ENCODE measurements at regions not wholly inside any gene's neighbourhood (a gene's known extent, or its start where the extent isn't known, plus 50 kb on each side); places are given as distances from the start of the nearest gene placed in this dataset.
A peak's percentile ranks its signal among the peaks of the same experiment; 100 is the strongest.
"Not testable (repeated sequence)": the region's sequence is repeated elsewhere in the genome, so short reads cannot be mapped to it uniquely, and the experiment has no call there.

DNA sequence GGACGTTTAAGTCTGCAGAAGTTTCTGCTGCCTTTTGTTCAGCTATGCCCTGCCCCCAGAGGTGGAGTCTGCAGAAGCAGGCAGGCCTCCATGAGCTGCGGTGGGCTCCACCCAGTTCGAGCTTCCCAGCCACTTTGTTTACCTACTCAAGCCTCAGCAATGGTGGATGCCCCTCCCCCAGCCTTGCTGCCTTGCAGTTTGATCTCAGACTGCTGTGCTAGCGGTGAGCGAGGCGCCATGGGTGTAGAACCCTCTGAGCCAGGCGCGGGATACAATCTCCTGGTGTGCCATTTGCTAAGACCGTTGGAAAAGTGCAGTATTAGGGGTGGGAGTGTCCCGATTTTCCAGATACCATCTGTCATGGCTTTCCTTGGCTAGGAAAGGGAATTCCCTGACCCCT is 351.4 kb upstream of the MTNR1B start:
- in situ Hi-C loops (cut with HindIII; ENCODE audit: low pct_ligation_motif_present, low pct_unique_long_range_greater_than_20kb, low sequenced_read_pairs) = not testable (repeated sequence)

GRCh38 chr11:92623055-92623454 is 346.4 kb upstream of the MTNR1B start:
- DNase-seq = no peak
- in situ Hi-C loops (cut with HindIII; ENCODE audit: low pct_ligation_motif_present, low pct_unique_long_range_greater_than_20kb, low sequenced_read_pairs) = no loop called here

More for the DNA sequence above, 351.4 kb upstream of the MTNR1B start:
- not testable (repeated sequence) for DNase-seq

- no peak for DNase-seq
- in situ Hi-C loops (cut with HindIII; ENCODE audit: low pct_ligation_motif_present, low pct_unique_long_range_greater_than_20kb, low sequenced_read_pairs) = no loop called here
Measured at GRCh38 chr11:92625894-92626293, 343.6 kb upstream of the MTNR1B start.

DNA sequence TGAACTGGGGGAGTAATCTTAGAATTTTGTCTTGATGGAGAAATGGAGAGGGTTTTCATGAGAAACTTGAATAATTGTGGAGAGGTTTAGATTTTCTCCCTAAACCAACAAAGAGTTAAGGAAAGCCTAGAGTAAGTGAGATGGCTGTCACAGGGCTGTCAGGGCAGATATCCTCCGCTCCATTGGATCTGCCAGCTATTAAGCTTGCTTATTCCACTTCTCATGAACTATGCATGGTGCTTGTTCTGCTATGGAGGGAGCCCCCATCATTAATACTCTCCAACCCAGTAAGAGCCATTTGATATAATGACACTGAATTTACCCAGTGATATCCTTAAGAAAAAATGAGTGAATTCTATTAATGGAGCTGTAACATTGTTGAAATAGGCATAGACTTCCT is 342.8 kb upstream of the MTNR1B start:
- no peak for DNase-seq
- in situ Hi-C loops (cut with HindIII; ENCODE audit: low pct_ligation_motif_present, low pct_unique_long_range_greater_than_20kb, low sequenced_read_pairs) = no loop called here

DNA sequence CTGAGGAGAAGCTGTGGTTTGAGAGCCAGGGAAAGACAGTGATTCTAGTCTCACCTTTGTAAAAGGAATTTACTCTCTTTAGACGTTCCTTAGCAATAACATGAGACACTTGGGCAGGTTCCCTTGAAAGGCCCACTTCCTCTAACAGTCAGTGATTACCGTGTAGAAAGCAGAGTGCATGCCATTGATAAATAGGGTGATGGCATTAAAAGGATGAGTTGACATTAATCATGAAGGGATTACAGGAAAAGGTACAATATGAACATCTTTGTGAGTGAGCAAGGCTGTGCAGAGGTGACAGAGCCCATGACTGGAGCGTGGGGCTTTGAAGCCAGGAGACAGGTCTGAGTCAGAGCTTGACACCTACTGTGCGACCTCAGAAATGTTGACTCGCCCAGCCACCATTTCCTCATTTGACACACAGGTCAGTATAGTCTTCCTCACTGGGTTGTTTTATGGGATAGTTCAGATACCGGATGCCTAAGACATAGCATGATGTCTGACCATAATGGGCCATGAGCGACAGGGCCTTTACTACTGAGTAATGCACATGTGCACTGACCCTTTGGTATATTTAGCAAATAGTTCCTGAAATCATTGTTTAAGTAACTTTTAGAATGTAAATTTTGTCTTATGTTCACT is 341.7 kb upstream of the MTNR1B start:
- DNase-seq = no peak
- in situ Hi-C loops (cut with HindIII; ENCODE audit: low pct_ligation_motif_present, low pct_unique_long_range_greater_than_20kb, low sequenced_read_pairs) = no loop called here

DNA sequence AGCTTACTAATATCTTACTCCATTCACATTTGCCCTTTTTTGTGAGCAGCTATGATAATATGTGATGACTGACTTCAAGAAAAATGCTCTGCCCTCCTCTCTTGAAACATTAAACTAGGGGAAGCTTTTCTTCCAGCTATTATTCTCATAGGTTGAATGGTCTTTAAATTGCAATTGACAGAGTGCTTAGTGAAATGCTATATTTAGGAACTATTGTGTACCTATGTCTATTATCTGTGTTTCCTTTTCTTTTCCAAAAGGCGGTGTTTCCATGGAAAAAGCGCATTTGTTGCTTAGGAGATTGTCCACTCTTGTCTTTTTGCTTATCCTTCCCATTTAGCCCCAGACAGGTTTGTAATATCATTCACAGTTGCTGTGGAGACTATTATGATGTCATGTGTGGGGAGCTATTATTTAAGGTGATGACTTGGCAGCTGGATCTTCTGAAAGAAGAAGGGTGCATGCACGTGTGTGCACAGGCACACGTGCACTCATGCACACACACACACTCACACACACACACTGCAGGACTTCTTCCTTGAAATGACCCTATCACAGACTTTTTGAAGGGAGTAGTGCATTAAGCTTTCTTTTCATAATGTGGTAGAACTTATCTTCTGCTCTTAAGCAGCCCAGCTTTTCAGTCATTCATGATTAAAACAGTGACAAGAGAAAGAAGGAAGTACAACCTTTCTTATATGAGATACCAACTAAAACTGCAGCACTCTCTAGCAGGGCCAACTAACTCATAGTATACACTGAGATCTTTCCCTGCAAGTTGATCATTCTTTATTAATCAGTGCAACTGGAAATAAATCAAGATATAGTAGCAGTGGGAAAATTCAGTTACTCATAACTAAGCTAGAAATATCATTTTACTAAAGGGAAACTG is 340.8 kb upstream of the MTNR1B start:
- DNase-seq = no peak
- in situ Hi-C loops (cut with HindIII; ENCODE audit: low pct_ligation_motif_present, low pct_unique_long_range_greater_than_20kb, low sequenced_read_pairs) = no loop called here

- no peak for DNase-seq
- in situ Hi-C loops (cut with HindIII; ENCODE audit: low pct_ligation_motif_present, low pct_unique_long_range_greater_than_20kb, low sequenced_read_pairs) = no loop called here
Measured at GRCh38 chr11:92632495-92632894, 337.0 kb upstream of the MTNR1B start.

DNA sequence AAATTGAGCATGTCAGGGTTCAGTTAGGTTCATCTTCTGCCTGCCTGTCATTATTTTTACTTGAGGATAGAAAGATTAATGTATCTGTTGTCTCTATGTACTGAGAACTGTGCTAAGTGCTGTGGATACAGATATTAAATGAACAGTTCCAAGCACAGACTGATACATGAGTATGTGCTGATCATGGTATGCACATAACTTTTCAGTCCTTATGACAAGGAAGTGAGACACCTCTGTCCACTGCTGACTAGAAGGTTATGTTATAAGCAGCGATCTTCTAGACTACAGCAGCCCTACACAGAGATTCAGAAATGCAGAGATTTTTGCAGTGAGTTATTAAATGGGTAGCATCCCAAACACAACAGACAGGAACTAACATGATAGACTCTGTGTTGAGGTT is 335.6 kb upstream of the MTNR1B start:
- no peak for DNase-seq
- in situ Hi-C loops (cut with HindIII; ENCODE audit: low pct_ligation_motif_present, low pct_unique_long_range_greater_than_20kb, low sequenced_read_pairs) = no loop called here

- in situ Hi-C loops (cut with HindIII; ENCODE audit: low pct_ligation_motif_present, low pct_unique_long_range_greater_than_20kb, low sequenced_read_pairs) = no loop called here
- DNase-seq = no peak
Measured at GRCh38 chr11:92636543-92637188, 332.8 kb upstream of the MTNR1B start.

GRCh38 chr11:92638678-92639077 is 330.8 kb upstream of the MTNR1B start:
- DNase-seq = peak; percentile 2
- in situ Hi-C loops (cut with HindIII; ENCODE audit: low pct_ligation_motif_present, low pct_unique_long_range_greater_than_20kb, low sequenced_read_pairs) = no loop called here

- in situ Hi-C loops (cut with HindIII; ENCODE audit: low pct_ligation_motif_present, low pct_unique_long_range_greater_than_20kb, low sequenced_read_pairs) = no loop called here
- DNase-seq = no peak
Measured at GRCh38 chr11:92642177-92642931, 327.1 kb upstream of the MTNR1B start.

GRCh38 chr11:92643827-92644226 is 325.6 kb upstream of the MTNR1B start:
- in situ Hi-C loops (cut with HindIII; ENCODE audit: low pct_ligation_motif_present, low pct_unique_long_range_greater_than_20kb, low sequenced_read_pairs) = no loop called here

DNA sequence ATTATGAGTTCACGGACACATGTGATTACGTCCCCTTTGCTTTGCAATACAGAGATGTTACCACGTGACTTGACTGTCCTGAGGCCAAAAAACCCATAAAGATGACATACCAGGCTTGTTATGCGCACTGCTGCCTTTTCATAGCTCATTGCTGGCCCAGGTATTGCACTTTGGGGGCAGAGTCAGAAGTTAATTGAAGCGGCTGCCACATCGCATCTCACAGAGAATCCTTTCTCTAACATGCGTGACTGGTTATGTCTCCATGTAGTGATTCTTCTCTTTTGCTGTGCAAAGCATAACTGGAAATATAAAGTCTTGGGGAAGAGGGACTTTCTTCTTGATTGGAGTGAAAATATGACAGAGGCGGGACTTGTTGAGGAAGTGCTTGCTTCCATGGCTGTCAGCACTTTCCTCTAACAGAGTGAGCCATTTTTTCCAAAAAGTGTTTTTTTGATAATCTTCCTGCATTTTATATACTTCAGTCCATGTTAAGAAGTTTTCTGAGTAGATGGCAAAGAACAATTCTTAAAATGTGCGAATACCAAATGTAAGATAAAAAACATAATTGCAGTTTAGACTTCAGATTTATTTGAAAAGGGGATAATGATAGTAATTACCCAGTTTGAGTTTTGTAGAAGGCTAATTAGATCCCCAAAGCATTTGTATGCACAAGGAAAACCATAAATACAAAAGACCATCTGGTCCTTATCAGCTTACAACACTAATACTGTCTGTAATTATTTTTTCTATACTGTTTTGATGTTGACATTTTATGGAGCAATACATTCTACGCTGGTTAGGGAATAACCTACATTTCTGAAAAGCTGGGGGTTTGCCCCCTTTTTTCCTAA is 324.6 kb upstream of the MTNR1B start:
- no peak for DNase-seq
- in situ Hi-C loops (cut with HindIII; ENCODE audit: low pct_ligation_motif_present, low pct_unique_long_range_greater_than_20kb, low sequenced_read_pairs) = no loop called here

More at GRCh38 chr11:92643827-92644226, 325.6 kb upstream of the MTNR1B start:
- no peak for DNase-seq

DNA sequence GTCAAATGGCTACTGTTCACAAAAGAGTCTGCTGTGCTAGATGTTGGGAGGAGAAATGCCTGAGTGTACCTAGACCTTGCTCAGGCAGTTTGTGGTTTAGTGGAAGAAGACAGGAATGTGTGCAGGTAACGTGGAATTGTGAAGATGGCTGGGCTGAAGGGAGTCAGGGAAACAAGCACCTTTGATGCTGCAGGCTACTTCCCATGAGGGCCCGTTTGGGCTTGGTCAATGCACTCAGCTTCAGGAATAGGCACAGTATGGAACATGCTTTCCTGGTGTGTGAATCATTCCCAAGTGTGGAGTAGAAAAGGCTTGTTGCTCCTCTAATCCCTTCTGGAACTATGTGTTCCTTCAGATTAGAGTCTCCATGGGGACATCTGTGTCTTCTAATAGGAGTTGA is 318.3 kb upstream of the MTNR1B start:
- no peak for DNase-seq
- in situ Hi-C loops (cut with HindIII; ENCODE audit: low pct_ligation_motif_present, low pct_unique_long_range_greater_than_20kb, low sequenced_read_pairs) = no loop called here

GRCh38 chr11:92653454-92653853 is 316.0 kb upstream of the MTNR1B start:
- no peak for DNase-seq
- in situ Hi-C loops (cut with HindIII; ENCODE audit: low pct_ligation_motif_present, low pct_unique_long_range_greater_than_20kb, low sequenced_read_pairs) = no loop called here

DNA sequence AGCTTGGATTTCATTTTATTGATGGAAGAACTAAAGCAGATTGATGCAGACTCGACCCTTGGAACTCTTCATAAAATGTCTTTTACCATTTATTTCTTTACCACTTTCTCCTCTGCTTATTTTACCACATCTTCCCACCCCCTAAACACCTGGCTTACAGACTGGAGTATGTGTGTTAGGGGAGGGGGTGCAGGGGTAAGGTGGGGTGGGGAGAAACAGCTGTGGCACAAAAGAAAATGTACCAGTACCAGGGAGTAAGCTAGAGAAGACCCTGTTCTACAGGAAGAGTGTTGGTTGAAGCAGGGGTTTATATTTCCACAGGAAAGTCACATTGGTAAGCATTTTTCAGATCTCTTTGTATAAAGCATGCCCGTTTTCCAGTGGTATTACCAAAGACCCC is 312.7 kb upstream of the MTNR1B start:
- no peak for DNase-seq
- in situ Hi-C loops (cut with HindIII; ENCODE audit: low pct_ligation_motif_present, low pct_unique_long_range_greater_than_20kb, low sequenced_read_pairs) = no loop called here

DNA sequence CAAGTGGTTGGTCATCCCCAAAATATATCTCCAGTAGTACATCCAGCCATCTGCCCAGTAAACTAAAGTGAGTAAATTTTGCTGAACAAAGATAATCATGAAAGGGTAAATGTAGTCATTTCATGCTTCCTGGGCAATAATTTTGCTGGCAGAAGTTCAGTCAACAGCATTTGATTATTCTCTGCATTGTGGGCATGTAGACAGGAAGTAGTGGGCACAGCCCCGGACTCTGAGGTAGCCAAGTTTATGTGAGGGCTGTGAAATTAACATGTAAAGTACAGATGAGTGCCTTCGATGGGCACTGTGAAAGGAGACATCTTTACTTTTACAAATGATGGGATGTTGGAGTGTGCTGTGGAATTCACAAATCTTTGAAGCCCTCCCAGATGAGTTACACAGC is 312.2 kb upstream of the MTNR1B start:
- in situ Hi-C loops (cut with HindIII; ENCODE audit: low pct_ligation_motif_present, low pct_unique_long_range_greater_than_20kb, low sequenced_read_pairs) = no loop called here

DNA sequence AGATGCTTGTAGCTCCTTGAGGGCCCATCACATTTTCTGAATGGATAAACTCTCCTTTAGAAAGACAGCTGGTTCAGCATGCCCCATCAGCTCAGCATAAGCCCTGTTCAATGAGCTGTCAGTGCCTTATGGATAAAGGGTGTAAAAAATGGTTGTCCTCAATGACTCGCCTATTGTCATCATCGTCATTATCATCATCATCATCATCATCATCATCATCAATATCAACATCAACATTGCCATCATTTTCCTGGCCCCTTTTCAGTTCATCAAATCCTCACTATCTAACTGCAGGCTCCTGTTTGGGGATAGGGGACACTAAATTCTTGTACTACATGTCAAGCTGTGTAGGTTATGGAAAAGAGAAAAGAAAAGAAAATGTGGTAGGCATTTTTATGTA is 310.7 kb upstream of the MTNR1B start:
- in situ Hi-C loops (cut with HindIII; ENCODE audit: low pct_ligation_motif_present, low pct_unique_long_range_greater_than_20kb, low sequenced_read_pairs) = no loop called here
- DNase-seq = no peak

More for the DNA sequence above, 312.2 kb upstream of the MTNR1B start:
- DNase-seq = no peak
